OCI-LY1 (cell line): ENCODE measurements at regions not wholly inside any gene's neighbourhood (a gene's known extent, or its start where the extent isn't known, plus 50 kb on each side); places are given as distances from the start of the nearest gene placed in this dataset.

Experiments
- H2AFZ ChIP-seq: fragments of 200-600 bp; sonication (generic), shearing (Covaris generic); 2 replicates; pipeline ENCODE4 v1.6.0; 2014; ENCODE audit warnings: antibody characterized with exemption, mild to moderate bottlenecking, low read length
- H3F3A ChIP-seq: fragments of 200-600 bp; sonication (generic), shearing (Covaris generic); 2 replicates; pipeline ENCODE4 v1.6.0; 2014; ENCODE audit warnings: mild to moderate bottlenecking, antibody characterized with exemption, low read length, moderate library complexity; ENCODE audit not compliant: insufficient read depth
- H3K27ac ChIP-seq: fragments of 200-600 bp; sonication (generic); 2 replicates; pipeline ENCODE4 v1.5.1; 2014; ENCODE audit warnings: low read length, mixed run types, mild to moderate bottlenecking, low read depth; ENCODE audit not compliant: poor library complexity, severe bottlenecking
- H3K27me3 ChIP-seq: fragments of 200-600 bp; sonication (generic); 2 replicates; pipeline ENCODE4 v1.6.0; 2014; ENCODE audit warnings: antibody characterized with exemption, mild to moderate bottlenecking, low read length, moderate library complexity; ENCODE audit not compliant: insufficient read depth
- H3K36me3 ChIP-seq: fragments of 200-600 bp; sonication (generic); 2 replicates; pipeline ENCODE4 v1.6.1; 2014; ENCODE audit warnings: mild to moderate bottlenecking, antibody characterized with exemption, low read length, moderate library complexity, mixed read lengths; ENCODE audit not compliant: insufficient read depth
- H3K4me1 ChIP-seq: fragments of 200-600 bp; sonication (generic); 2 replicates; pipeline ENCODE4 v1.5.1; 2014; ENCODE audit warnings: mild to moderate bottlenecking, low read length, moderate library complexity; ENCODE audit not compliant: insufficient read depth, severe bottlenecking
- H3K4me2 ChIP-seq: fragments of 200-600 bp; sonication (generic), shearing (Covaris generic); 2 replicates; pipeline ENCODE4 v1.6.1; 2014; ENCODE audit warnings: low read length
- H3K4me3 ChIP-seq: fragments of 200-600 bp; sonication (generic); 2 replicates; pipeline ENCODE4 v1.5.1; 2014; ENCODE audit warnings: low read length, low read depth, mild to moderate bottlenecking, mixed read lengths; ENCODE audit not compliant: poor library complexity, severe bottlenecking
- H3K79me2 ChIP-seq: fragments of 200-600 bp; shearing (Covaris generic); 2 replicates; pipeline ENCODE4 v1.6.1; 2016; ENCODE audit warnings: mixed run types, low read length, mixed read lengths; ENCODE audit not compliant: insufficient read depth
- H3K9ac ChIP-seq: fragments of 200-600 bp; sonication (generic), shearing (Covaris generic); 2 replicates; pipeline ENCODE4 v1.6.1; 2014; ENCODE audit warnings: mild to moderate bottlenecking, low read length, mixed read lengths
- H3K9me2 ChIP-seq: fragments of 200-600 bp; sonication (generic), shearing (Covaris generic); 2 replicates; pipeline ENCODE4 v1.6.1; 2014; ENCODE audit warnings: low read depth, mild to moderate bottlenecking, low read length, mixed read lengths
- H3K9me3 ChIP-seq: fragments of 200-600 bp; shearing (Covaris generic); 2 replicates; pipeline ENCODE4 v1.6.1; 2014; ENCODE audit warnings: low read length, mixed read lengths
- H4K20me1 ChIP-seq: fragments of 200-600 bp; sonication (generic), shearing (Covaris generic); 2 replicates; pipeline ENCODE4 v1.6.0; 2016; ENCODE audit warnings: mild to moderate bottlenecking, low read length; ENCODE audit not compliant: insufficient read depth
- EZH2 ChIP-seq: fragments of 200-600 bp; sonication (generic), shearing (Covaris generic); IDR thresholded peaks from 2 replicates; pipeline ENCODE4 v1.8.0; 2017; ENCODE audit warnings: borderline replicate concordance, mixed run types, mild to moderate bottlenecking, antibody characterized with exemption, low read length, moderate library complexity, mixed read lengths
- TF ChIP-seq, protein P1 (sequence below): fragments of 200-600 bp; sonication (generic), shearing (Covaris generic); IDR thresholded peaks from 2 replicates; pipeline ENCODE4 v1.5.1; 2017; ENCODE audit warnings: mild to moderate bottlenecking, antibody characterized with exemption, low read length, moderate library complexity, mixed read lengths

- Histone ChIP-seq H3K4me3 (no peak overlapping the region), H3K79me2 (no peaks in the 10 kb centered on the region), H3K9me2 (no peaks in the 10 kb centered on the region), H3K9me3 (peaks cover 4% of the 10 kb centered on the region; the same call in 1 of the 2 replicates), H3K36me3 (no peaks in the 10 kb centered on the region), H3K9ac (no peak overlapping the region), H3K4me1 (peaks cover 9% of the 10 kb centered on the region), H3K27me3 (no peaks in the 10 kb centered on the region), H2AFZ (no peak overlapping the region), H4K20me1 (no peaks in the 10 kb centered on the region), H3K4me2 (no peak overlapping the region), H3K27ac (no peak overlapping the region), H3F3A (no peaks in the 10 kb centered on the region)
- no peak for TF ChIP-seq EZH2
- TF ChIP-seq, protein P1, sequence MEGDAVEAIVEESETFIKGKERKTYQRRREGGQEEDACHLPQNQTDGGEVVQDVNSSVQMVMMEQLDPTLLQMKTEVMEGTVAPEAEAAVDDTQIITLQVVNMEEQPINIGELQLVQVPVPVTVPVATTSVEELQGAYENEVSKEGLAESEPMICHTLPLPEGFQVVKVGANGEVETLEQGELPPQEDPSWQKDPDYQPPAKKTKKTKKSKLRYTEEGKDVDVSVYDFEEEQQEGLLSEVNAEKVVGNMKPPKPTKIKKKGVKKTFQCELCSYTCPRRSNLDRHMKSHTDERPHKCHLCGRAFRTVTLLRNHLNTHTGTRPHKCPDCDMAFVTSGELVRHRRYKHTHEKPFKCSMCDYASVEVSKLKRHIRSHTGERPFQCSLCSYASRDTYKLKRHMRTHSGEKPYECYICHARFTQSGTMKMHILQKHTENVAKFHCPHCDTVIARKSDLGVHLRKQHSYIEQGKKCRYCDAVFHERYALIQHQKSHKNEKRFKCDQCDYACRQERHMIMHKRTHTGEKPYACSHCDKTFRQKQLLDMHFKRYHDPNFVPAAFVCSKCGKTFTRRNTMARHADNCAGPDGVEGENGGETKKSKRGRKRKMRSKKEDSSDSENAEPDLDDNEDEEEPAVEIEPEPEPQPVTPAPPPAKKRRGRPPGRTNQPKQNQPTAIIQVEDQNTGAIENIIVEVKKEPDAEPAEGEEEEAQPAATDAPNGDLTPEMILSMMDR, result no peak
Measured at GRCh38 chr21:35288238-35288637, 239.1 kb upstream of the RUNX1 start.

- H3K27ac ChIP-seq, result no peak overlapping the region
- no peaks in the 10 kb centered on the region for H3K9me2 ChIP-seq
- H3K4me3 ChIP-seq, result no peak overlapping the region
- no peak overlapping the region for H3K4me2 ChIP-seq
- TF ChIP-seq, protein P1, result no peak
- TF ChIP-seq EZH2, result no peak
- no peaks in the 10 kb centered on the region for H3K27me3 ChIP-seq
- peaks cover 4% of the 10 kb centered on the region; the same call in 1 of the 2 replicates for H3K9me3 ChIP-seq
- peaks cover 10% of the 10 kb centered on the region for H3K4me1 ChIP-seq
- no peaks in the 10 kb centered on the region for H4K20me1 ChIP-seq
- no peaks in the 10 kb centered on the region for H3F3A ChIP-seq
- H3K9ac ChIP-seq, result no peak overlapping the region
- H3K79me2 ChIP-seq, result no peaks in the 10 kb centered on the region
- no peak overlapping the region for H2AFZ ChIP-seq
- no peaks in the 10 kb centered on the region for H3K36me3 ChIP-seq
Measured at GRCh38 chr21:35284199-35284598, 235.1 kb upstream of the RUNX1 start.

DNA sequence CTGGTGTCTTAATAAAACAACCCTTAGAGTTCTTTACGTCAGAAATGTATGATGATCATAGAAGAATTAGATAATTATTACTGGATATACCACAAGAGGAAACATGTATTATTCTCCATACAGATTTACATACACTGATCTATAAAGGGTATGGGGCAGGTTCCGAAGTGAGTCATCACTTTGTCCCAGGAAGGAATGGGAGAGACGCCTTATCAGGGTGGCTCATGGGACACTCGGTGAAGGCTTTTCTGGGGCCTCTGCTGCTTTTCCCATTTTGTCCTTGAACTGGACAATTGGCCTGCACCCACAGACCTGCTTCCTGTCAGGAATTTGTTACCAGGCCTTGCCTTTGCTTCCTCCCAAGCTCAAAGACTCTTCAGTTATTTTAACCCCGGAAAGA, 233.8 kb upstream of the RUNX1 start:
- Histone ChIP-seq H3K27ac (no peak overlapping the region), H3K4me1 (peaks cover 10% of the 10 kb centered on the region), H3K4me3 (no peak overlapping the region), H3K4me2 (no peak overlapping the region), H3K36me3 (no peaks in the 10 kb centered on the region), H4K20me1 (no peaks in the 10 kb centered on the region), H2AFZ (no peak overlapping the region), H3K79me2 (no peaks in the 10 kb centered on the region), H3K9me3 (peaks cover 4% of the 10 kb centered on the region; the same call in 1 of the 2 replicates), H3K27me3 (no peaks in the 10 kb centered on the region), H3K9ac (no peak overlapping the region), H3F3A (no peaks in the 10 kb centered on the region), H3K9me2 (no peaks in the 10 kb centered on the region)
- TF ChIP-seq, protein P1, result no peak
- no peak for TF ChIP-seq EZH2
